AG09309 (cell line): ENCODE measurements at regions not wholly inside any gene's neighbourhood (a gene's known extent, or its start where the extent isn't known, plus 50 kb on each side); places are given as distances from the start of the nearest gene placed in this dataset.

Experiments
- DNase-seq: peaks from one replicate; pipeline ENCODE4 v3.0.0-alpha.2; 2010; ENCODE audit warnings: low read depth
- H3K4me3 ChIP-seq: 2 replicates; pipeline ENCODE4 v1.5.1; 2011; ENCODE audit warnings: mild to moderate bottlenecking, low read depth, low read length, moderate library complexity; ENCODE audit not compliant: control insufficient read depth
- CTCF ChIP-seq: IDR thresholded peaks from 2 replicates; pipeline ENCODE4 v1.5.1; 2011; ENCODE audit warnings: mild to moderate bottlenecking, low read depth, low read length, inconsistent platforms; ENCODE audit not compliant: insufficient read depth, control insufficient read depth; ENCODE audit errors: missing control alignments

- no peak overlapping the region for H3K4me3 ChIP-seq
- DNase-seq = no peak
- no peak for TF ChIP-seq CTCF
Measured at GRCh38 chr2:18740474-18740881, 151.1 kb upstream of the NT5C1B start.

- DNase-seq = no peak
- H3K4me3 ChIP-seq = no peak overlapping the region
- TF ChIP-seq CTCF = no peak
Measured at GRCh38 chr2:18731666-18732065, 142.3 kb upstream of the NT5C1B start.

GRCh38 chr2:18724371-18725145 lies 135.2 kb upstream of the NT5C1B start:
- no peak for DNase-seq
- no peak overlapping the region for H3K4me3 ChIP-seq
- TF ChIP-seq CTCF = no peak

DNA sequence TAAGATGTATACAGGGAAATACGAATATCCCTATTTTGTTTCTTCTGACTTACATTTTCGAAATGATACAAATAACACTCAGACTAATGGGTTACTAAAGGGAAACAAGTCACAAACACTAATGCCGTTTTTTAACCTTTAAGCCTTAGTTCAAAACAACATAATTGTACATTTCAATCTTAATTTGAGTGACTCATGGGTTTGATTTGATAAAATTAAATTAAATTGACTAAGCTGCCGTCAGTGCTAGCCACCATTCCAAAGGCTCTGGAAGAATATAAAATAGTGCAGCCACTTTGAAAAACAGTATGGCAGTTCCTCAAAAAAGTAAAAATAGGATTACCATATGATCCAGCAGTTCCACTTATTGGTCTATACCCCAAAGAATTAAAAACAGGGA lies 133.8 kb upstream of the NT5C1B start:
- TF ChIP-seq CTCF = no peak
- H3K4me3 ChIP-seq = no peak overlapping the region

GRCh38 chr2:18722101-18722500 lies 132.7 kb upstream of the NT5C1B start:
- DNase-seq = no peak
- TF ChIP-seq CTCF = no peak
- H3K4me3 ChIP-seq = no peak overlapping the region

More for the DNA sequence above, 133.8 kb upstream of the NT5C1B start:
- no peak for DNase-seq

- DNase-seq = no peak
- TF ChIP-seq CTCF = no peak
- no peak overlapping the region for H3K4me3 ChIP-seq
Measured at GRCh38 chr2:18721038-18721922, 131.9 kb upstream of the NT5C1B start.
